Heart right ventricle (tissue), 16 donors: ENCODE measurements at regions not wholly inside any gene's neighbourhood (a gene's known extent, or its start where the extent isn't known, plus 50 kb on each side); places are given as distances from the start of the nearest gene placed in this dataset.

Source experiments
- ATAC-seq, 8 donors: fragments of 200-7000 bp; cut with Tn5 transposase; one replicate each; pipeline ENCODE4 v1.9.1; 2020; ENCODE audit warnings: mild to moderate bottlenecking in 8 of 8, moderate library complexity in 8 of 8, moderate number of reproducible peaks in 1 of 8
- DNase-seq, 2 donors: peaks; one replicate each; pipeline ENCODE4 v3.0.0-alpha.2; 2020
- H3K27ac ChIP-seq, 10 donors: fragments of 200-600 bp; sonication (generic) in 2 of 10; one replicate each; pipeline versions ENCODE4 v1.5.0 to v1.8.0; 2020 to 2022; ENCODE audit warnings: mild to moderate bottlenecking in 3 of 10
- H3K27me3 ChIP-seq, 7 donors: fragments of 200-600 bp; one replicate each; pipeline ENCODE4 v1.8.0; 2021 to 2022; ENCODE audit warnings: mild to moderate bottlenecking in 2 of 7
- H3K36me3 ChIP-seq, 9 donors: fragments of 200-600 bp; sonication (generic) in 1 of 9; one replicate each; pipeline versions ENCODE4 v1.5.0 to v1.8.0; 2020 to 2022; ENCODE audit warnings: mild to moderate bottlenecking in 2 of 9
- H3K4me1 ChIP-seq, 9 donors: fragments of 200-600 bp; sonication (generic) in 1 of 9; one replicate each; pipeline versions ENCODE4 v1.5.0 to v1.8.0; 2020 to 2022; ENCODE audit warnings: mild to moderate bottlenecking in 4 of 9
- H3K4me3 ChIP-seq, 10 donors: fragments of 200-600 bp; sonication (generic) in 2 of 10; one replicate each; pipeline versions ENCODE4 v1.5.0 to v1.8.0; 2020 to 2022; ENCODE audit warnings: mild to moderate bottlenecking in 7 of 10, moderate library complexity in 2 of 10
- H3K9me3 ChIP-seq, 11 donors: fragments of 200-600 bp in 10 of 11; sonication (generic) in 2 of 11; one replicate each; pipeline versions ENCODE4 v1.5.0 to v1.8.0; 2013 to 2022; ENCODE audit warnings: mild to moderate bottlenecking in 2 of 11, control low read depth in 1 of 11, moderate library complexity in 1 of 11
- CTCF ChIP-seq, 9 donors: fragments of 200-600 bp; sonication (generic) in 2 of 9; IDR thresholded peaks; one replicate each; pipeline versions ENCODE4 v1.5.0 to v1.8.0; 2021 to 2022; ENCODE audit warnings: antibody characterized with exemption in 9 of 9, mild to moderate bottlenecking in 5 of 9, moderate library complexity in 1 of 9
- WGBS, 2 donors: extraction: QIAGEN DNeasy Blood & Tissue Kit; methylation state at CpG; one replicate each; pipeline ENCODE4 v1.1.7; 2013; ENCODE audit warnings: inconsistent platforms in 1 of 2; 5-methylcytosine and 5-hydroxymethylcytosine counted together
- intact Hi-C, 10 donors: fragments of 100-400 bp; cut with DNase I; formaldehyde crosslinking; loops; one replicate each; pipeline versions ENCODE4 v1.11.1 to v1.14.2; 2022
- donor health status: Arrhythmogenic right ventricular cardiomyopathy.
- donor health status: ischemic (EF 13 %, LVEDD 7.1; RV severe dilation, severe dysfunction).
- donor health status: healthy with polysubstance abuse.
- donor health status: DM: no; HTN: yes; CAD: no.
- donor health status: DM: no; HTN: no; CAD: no.
- donor health status: ischemic (EF 25% LVEDD 6.9; RV normal size, moderate dysfunction).
- donor health status: ischemic (EF 25% LVEDD 5.7; RV mildly dilated, moderate dysfunction).
- donor health status: healthy.
- donor health status: DM: yes; HTN: yes; CAD: no.
- donor health status: Ischemic cardiomyopathy.
- donor health status: ischemic (EF 35%, LVEDD 5.7; RV mildly dilated, moderate dysfunction).
- donor health status: nonischemic (EF 11% LVEDD 7.7; RV severe dilation, severe dysfunction).
- donor health status: DM: yes; HTN: yes; CAD: no.
- donor health status: PGD.
- donor health status: ischemic (EF 29% LVEDD 5.4; RV normal size, mild dysfunction).
- donor health status: nonischemic (EF 23%, LVEDD 6.1; RV moderate dilation, normal function).

DNA sequence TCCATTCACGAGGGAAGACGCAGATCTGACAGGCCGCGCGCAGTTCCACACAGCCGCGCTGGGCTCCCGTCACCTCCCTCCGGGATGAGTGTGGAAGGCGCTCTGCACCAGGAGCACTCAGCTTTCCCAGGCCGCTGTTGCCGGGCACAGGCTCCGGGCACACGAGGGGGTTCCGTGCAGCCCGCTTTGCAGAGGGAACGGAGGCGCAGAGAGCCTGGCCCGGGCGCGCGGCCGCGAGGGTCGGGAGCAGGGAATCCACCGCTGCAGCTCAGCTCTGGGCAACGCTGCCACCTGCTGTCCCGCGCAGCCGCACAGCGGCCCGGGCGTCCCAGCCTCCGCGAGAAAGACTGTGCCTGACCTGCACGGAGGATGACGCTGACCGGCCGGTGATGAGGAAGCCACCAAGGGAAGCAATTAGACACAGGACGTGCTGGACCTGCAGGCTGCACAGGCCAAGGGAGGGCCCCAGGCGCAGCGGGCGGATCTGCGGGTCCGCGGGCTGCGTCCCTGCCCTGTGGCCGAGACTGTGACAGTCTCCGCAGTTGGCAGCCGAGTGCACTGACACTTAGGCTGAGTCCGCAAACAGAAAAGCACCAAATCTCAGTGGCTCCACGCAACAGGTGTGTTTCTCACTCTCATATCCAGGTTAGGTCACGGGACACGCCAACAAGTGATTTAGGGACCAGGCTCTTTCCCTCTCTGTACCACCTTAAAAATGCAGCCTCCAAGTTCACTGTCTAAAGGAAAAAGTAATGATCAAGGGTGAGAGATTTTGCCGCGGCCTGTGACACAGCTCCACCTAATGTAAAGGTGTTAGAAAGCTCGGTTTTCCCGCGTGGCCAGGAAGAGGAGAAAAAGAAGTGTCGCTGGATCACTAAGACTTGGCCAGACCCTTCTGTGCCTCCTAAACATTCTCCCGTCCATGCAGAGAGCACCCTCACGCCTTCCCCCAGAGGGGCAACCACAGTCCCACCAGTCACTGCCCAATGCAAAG lies 94.5 kb downstream of the SEC61G start:
- H3K27ac ChIP-seq = no peak overlapping the region
- intact Hi-C loops = no loop called here
- peak in 7 of 9 donors; percentile 12 to 57 (median 48) for TF ChIP-seq CTCF (IDR thresholded peaks at IDR 0.05)

GRCh38 chr7:54663603-54664234 lies 95.3 kb downstream of the SEC61G start:
- H3K27me3 ChIP-seq = peaks cover 0 to 66% (median 52%) of the 10 kb centered on the region in 7 donors
- peak overlapping the region; percentile 14 to 51 (median 43) for H3K4me3 ChIP-seq
- intact Hi-C loops = no loop called here
- H3K27ac ChIP-seq = no peak overlapping the region
- 15 to 18% methylated on average over 16 of the region's 16 CpGs for WGBS, 2 donors
- ATAC-seq (peak in 3 of 8 donors; percentile 17 to 24 (median 24)), DNase-seq (no peak)
- no peaks in the 10 kb centered on the region for H3K36me3 ChIP-seq
- peaks cover 0 to 3% (median 0%) of the 10 kb centered on the region in 11 donors for H3K9me3 ChIP-seq
- H3K4me1 ChIP-seq = peaks cover 0 to 12% (median 5%) of the 10 kb centered on the region in 9 donors
- TF ChIP-seq CTCF (IDR thresholded peaks at IDR 0.05) = no peak

More for the DNA sequence above, 94.5 kb downstream of the SEC61G start:
- no peaks in the 10 kb centered on the region for H3K36me3 ChIP-seq
- H3K4me3 ChIP-seq = peak overlapping the region; percentile 14 to 51 (median 43)
- DNase-seq (peak; percentile 12 to 31), ATAC-seq (peak; percentile 77 to 89 (median 86))
- peaks cover 0 to 66% (median 52%) of the 10 kb centered on the region in 7 donors for H3K27me3 ChIP-seq
- 4 to 6% methylated on average over 57 to 62 of the region's 62 CpGs for WGBS, 2 donors
- H3K4me1 ChIP-seq = peaks cover 0 to 12% (median 5%) of the 10 kb centered on the region in 9 donors
- peaks cover 0 to 3% (median 0%) of the 10 kb centered on the region in 11 donors for H3K9me3 ChIP-seq

GRCh38 chr7:54663186-54663585 lies 95.8 kb downstream of the SEC61G start:
- DNase-seq (no peak), ATAC-seq (no peak)
- Histone ChIP-seq H3K4me3 (no peak overlapping the region), H3K27me3 (peaks cover 0 to 67% (median 52%) of the 10 kb centered on the region in 7 donors), H3K27ac (no peak overlapping the region), H3K36me3 (no peaks in the 10 kb centered on the region), H3K9me3 (peaks cover 0 to 3% (median 0%) of the 10 kb centered on the region in 11 donors), H3K4me1 (peaks cover 0 to 12% (median 5%) of the 10 kb centered on the region in 9 donors)
- intact Hi-C loops = no loop called here
- 76 to 80% methylated on average over 13 of the region's 13 CpGs for WGBS, 2 donors
- no peak for TF ChIP-seq CTCF (IDR thresholded peaks at IDR 0.05)

DNA sequence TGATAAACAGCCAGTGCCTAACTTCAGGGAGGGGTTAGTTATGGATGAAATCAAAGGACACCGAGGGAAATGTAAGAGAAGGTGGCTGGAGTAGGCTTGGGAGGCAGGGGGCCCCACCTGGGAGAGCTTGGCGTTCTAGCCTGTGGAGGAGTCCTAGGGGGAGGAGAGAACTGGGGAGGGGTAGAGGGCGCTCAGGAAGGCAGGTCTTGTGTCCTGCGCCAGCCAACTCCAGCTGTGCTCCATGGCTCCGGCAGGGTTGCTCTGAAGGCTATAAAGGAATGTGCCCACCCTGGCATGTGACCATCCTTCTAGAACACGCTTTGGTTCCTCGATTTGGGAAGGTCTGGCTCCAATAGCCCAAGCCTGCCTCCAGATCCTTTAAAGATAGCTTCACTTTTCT lies 96.3 kb downstream of the SEC61G start:
- 77% methylated on average over 7 of the region's 7 CpGs for WGBS, 2 donors
- no peak for ATAC-seq

More for the DNA sequence above, 96.3 kb downstream of the SEC61G start:
- intact Hi-C loops = no loop called here
- peaks cover 0 to 3% (median 0%) of the 10 kb centered on the region in 11 donors for H3K9me3 ChIP-seq
- DNase-seq = no peak
- H3K36me3 ChIP-seq = no peaks in the 10 kb centered on the region
- no peak for TF ChIP-seq CTCF (IDR thresholded peaks at IDR 0.05)
- no peak overlapping the region for H3K4me3 ChIP-seq
- H3K27ac ChIP-seq = no peak overlapping the region
- H3K4me1 ChIP-seq = peaks cover 0 to 12% (median 5%) of the 10 kb centered on the region in 9 donors
- peaks cover 0 to 67% (median 52%) of the 10 kb centered on the region in 7 donors for H3K27me3 ChIP-seq
